ENCODE measurements at regions not wholly inside any gene's neighbourhood (a gene's known extent, or its start where the extent isn't known, plus 50 kb on each side); places are given as distances from the start of the nearest gene placed in this dataset.

DNA sequence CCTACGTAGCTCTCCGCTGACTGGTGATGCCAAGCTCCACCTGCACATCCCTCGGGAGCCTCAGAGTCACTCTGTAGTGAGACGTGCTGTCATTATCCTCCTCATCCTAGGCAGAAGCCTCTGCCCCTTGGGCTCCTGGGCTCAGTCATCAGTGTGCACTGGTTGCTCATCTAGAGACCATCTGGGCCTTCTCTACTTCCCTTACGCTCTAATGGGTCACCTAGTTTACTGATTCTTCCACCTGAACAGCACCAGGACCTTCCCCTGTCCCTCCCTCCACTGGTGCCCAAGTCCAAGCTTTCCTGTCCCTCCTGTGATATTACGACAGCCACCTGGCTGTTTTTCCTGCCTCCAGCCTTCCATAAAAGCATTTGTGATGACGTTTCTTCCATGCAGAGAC lies 136.1 kb upstream of the ERRFI1 start:
- TF ChIP-seq, protein P1, sequence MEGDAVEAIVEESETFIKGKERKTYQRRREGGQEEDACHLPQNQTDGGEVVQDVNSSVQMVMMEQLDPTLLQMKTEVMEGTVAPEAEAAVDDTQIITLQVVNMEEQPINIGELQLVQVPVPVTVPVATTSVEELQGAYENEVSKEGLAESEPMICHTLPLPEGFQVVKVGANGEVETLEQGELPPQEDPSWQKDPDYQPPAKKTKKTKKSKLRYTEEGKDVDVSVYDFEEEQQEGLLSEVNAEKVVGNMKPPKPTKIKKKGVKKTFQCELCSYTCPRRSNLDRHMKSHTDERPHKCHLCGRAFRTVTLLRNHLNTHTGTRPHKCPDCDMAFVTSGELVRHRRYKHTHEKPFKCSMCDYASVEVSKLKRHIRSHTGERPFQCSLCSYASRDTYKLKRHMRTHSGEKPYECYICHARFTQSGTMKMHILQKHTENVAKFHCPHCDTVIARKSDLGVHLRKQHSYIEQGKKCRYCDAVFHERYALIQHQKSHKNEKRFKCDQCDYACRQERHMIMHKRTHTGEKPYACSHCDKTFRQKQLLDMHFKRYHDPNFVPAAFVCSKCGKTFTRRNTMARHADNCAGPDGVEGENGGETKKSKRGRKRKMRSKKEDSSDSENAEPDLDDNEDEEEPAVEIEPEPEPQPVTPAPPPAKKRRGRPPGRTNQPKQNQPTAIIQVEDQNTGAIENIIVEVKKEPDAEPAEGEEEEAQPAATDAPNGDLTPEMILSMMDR (IDR thresholded peaks at IDR 0.05; ENCODE audit: low read depth, low read length, poor library complexity, severe bottlenecking) = no peak
- TF ChIP-seq EZH2phosphoT487 (IDR thresholded peaks at IDR 0.05; ENCODE audit: borderline replicate concordance, low read length) = no peak

DNA sequence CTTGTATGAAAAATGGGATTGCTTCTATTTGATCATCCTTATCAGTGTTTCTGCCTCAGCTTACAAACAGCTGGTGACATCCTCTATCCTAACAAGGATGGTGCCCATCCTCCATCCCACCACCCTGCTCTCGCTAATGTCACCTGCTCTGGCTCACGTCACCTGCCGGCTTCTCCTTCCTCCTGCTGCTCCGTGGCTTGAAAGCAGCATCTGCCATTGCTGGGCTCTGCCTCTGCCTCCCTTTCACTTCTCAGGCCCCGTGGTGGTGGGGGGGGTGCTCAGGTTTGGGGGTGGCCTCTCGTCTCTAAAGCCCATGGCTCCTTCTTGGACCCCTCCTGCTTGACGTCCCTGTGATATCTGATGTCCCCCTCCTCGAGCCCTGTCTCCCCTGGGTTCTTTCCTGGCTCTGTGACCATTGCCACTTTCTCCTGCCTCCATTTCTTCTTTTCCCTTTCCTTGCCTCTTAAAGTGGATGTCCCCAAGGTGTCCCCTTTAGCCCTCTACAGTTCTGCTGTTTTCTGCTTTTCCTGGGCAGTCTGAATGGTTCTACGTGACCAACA lies 135.5 kb upstream of the ERRFI1 start:
- no peak overlapping the region for H3K4me3 ChIP-seq (ENCODE audit: low read length)
- no peak overlapping the region for H3K27ac ChIP-seq (ENCODE audit: low read depth, low read length)
- H3F3A ChIP-seq (ENCODE audit: control insufficient read depth, insufficient read depth) = no peaks in the 10 kb centered on the region
- no peak for TF ChIP-seq EZH2phosphoT487 (IDR thresholded peaks at IDR 0.05; ENCODE audit: borderline replicate concordance, low read length)
- TF ChIP-seq, protein P1 (IDR thresholded peaks at IDR 0.05; ENCODE audit: low read depth, low read length, poor library complexity, severe bottlenecking) = no peak
- H4K20me1 ChIP-seq (ENCODE audit: control insufficient read depth, insufficient read depth, low read depth, low read length) = no peaks in the 10 kb centered on the region
- no peaks in the 10 kb centered on the region for H3K79me2 ChIP-seq (ENCODE audit: control insufficient read depth, low read length)
- H3K4me1 ChIP-seq (ENCODE audit: control insufficient read depth, low read length) = no peaks in the 10 kb centered on the region
- no peak overlapping the region for H3K4me2 ChIP-seq (ENCODE audit: low read length)
- H3K9me2 ChIP-seq (replicated peaks; ENCODE audit: control insufficient read depth, low read length) = no peaks in the 10 kb centered on the region
- H3K9me3 ChIP-seq (ENCODE audit: control insufficient read depth, insufficient read depth, low read length) = no peaks in the 10 kb centered on the region
- no peaks in the 10 kb centered on the region for H3K27me3 ChIP-seq (ENCODE audit: control insufficient read depth, low read length)
- no peaks in the 10 kb centered on the region for H3K36me3 ChIP-seq (ENCODE audit: control insufficient read depth, low read length)

More for the DNA sequence above, 136.1 kb upstream of the ERRFI1 start:
- Histone ChIP-seq H3K27me3 (ENCODE audit: control insufficient read depth, low read length) (no peaks in the 10 kb centered on the region), H3K4me1 (ENCODE audit: control insufficient read depth, low read length) (no peaks in the 10 kb centered on the region), H3K9me2 (replicated peaks; ENCODE audit: control insufficient read depth, low read length) (no peaks in the 10 kb centered on the region), H3K4me3 (ENCODE audit: low read length) (no peak overlapping the region), H4K20me1 (ENCODE audit: control insufficient read depth, insufficient read depth, low read depth, low read length) (no peaks in the 10 kb centered on the region), H3K36me3 (ENCODE audit: control insufficient read depth, low read length) (no peaks in the 10 kb centered on the region), H3K79me2 (ENCODE audit: control insufficient read depth, low read length) (no peaks in the 10 kb centered on the region), H3K4me2 (ENCODE audit: low read length) (no peak overlapping the region), H3F3A (ENCODE audit: control insufficient read depth, insufficient read depth) (no peaks in the 10 kb centered on the region), H3K9me3 (ENCODE audit: control insufficient read depth, insufficient read depth, low read length) (no peaks in the 10 kb centered on the region), H3K27ac (ENCODE audit: low read depth, low read length) (no peak overlapping the region)

DNA sequence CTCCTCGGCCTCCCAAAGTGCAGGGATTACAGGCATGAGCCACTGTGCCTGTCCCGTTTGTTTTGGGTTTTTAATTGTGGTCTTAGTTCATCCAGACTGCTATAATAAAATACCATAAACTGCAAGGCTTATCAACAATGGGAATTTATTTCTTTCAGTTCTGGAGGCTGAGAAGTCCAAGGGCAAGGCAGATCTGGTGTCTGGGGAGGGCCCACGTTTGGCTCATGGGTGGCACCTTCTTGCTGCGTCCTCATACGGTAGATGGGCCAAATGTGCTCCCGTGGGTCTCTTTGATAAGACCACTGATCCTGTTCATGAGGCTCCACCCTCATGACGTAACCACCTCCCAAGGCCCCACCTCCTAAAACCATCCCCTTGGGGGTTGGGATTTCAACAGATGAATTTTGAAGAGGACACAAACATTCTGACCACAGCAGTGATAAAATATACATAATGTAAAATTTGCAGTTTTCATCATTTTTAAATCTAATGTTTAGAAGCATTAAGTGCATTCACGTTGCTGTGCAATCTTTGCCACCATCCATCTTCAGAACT lies 133.4 kb upstream of the ERRFI1 start:
- H3K79me2 ChIP-seq (ENCODE audit: control insufficient read depth, low read length) = no peaks in the 10 kb centered on the region
- no peaks in the 10 kb centered on the region for H3K4me1 ChIP-seq (ENCODE audit: control insufficient read depth, low read length)
- no peak overlapping the region for H3K4me3 ChIP-seq (ENCODE audit: low read length)
- no peaks in the 10 kb centered on the region for H3F3A ChIP-seq (ENCODE audit: control insufficient read depth, insufficient read depth)
- no peaks in the 10 kb centered on the region; the same call in 1 of the 2 replicates for H3K27me3 ChIP-seq (ENCODE audit: control insufficient read depth, low read length)
- H3K36me3 ChIP-seq (ENCODE audit: control insufficient read depth, low read length) = no peaks in the 10 kb centered on the region
- H4K20me1 ChIP-seq (ENCODE audit: control insufficient read depth, insufficient read depth, low read depth, low read length) = no peaks in the 10 kb centered on the region
- H3K9me3 ChIP-seq (ENCODE audit: control insufficient read depth, insufficient read depth, low read length) = no peaks in the 10 kb centered on the region
- TF ChIP-seq, protein P1 (IDR thresholded peaks at IDR 0.05; ENCODE audit: low read depth, low read length, poor library complexity, severe bottlenecking) = no peak
- no peak for TF ChIP-seq EZH2phosphoT487 (IDR thresholded peaks at IDR 0.05; ENCODE audit: borderline replicate concordance, low read length)
- no peak overlapping the region for H3K4me2 ChIP-seq (ENCODE audit: low read length)
- no peaks in the 10 kb centered on the region for H3K9me2 ChIP-seq (replicated peaks; ENCODE audit: control insufficient read depth, low read length)
- no peak overlapping the region for H3K27ac ChIP-seq (ENCODE audit: low read depth, low read length)
